Skeletal muscle satellite cell (primary cell): ENCODE measurements at regions not wholly inside any gene's neighbourhood (a gene's known extent, or its start where the extent isn't known, plus 50 kb on each side); places are given as distances from the start of the nearest gene placed in this dataset.
A peak's percentile ranks its signal among the peaks of the same experiment; 100 is the strongest.

ENCODE experiments used
- H3K27me3 ChIP-seq: 2 replicates; pipeline ENCODE4 v1.7.0; 2013; ENCODE audit warnings: low read length; ENCODE audit not compliant: control insufficient read depth, insufficient read depth
- H3K36me3 ChIP-seq: 2 replicates; pipeline ENCODE4 v1.7.0; 2013; ENCODE audit warnings: mild to moderate bottlenecking, control low read depth, low read length; ENCODE audit not compliant: insufficient read depth
- H3K4me1 ChIP-seq: 2 replicates; pipeline ENCODE4 v1.7.0; 2013; ENCODE audit warnings: low read length; ENCODE audit not compliant: control insufficient read depth, insufficient read depth
- H3K4me2 ChIP-seq: 2 replicates; pipeline ENCODE4 v1.7.0; 2013; ENCODE audit warnings: mild to moderate bottlenecking, low read length
- H3K4me3 ChIP-seq: 2 replicates; pipeline ENCODE4 v1.7.0; 2013; ENCODE audit warnings: low read length
- H3K9ac ChIP-seq: 2 replicates; pipeline ENCODE4 v1.7.0; 2013; ENCODE audit warnings: mild to moderate bottlenecking, low read depth, low read length, moderate library complexity
- H3K9me3 ChIP-seq: replicated peaks from 2 replicates; pipeline ENCODE4 v1.7.0; 2013; ENCODE audit warnings: mild to moderate bottlenecking, control low read depth, low read length

DNA sequence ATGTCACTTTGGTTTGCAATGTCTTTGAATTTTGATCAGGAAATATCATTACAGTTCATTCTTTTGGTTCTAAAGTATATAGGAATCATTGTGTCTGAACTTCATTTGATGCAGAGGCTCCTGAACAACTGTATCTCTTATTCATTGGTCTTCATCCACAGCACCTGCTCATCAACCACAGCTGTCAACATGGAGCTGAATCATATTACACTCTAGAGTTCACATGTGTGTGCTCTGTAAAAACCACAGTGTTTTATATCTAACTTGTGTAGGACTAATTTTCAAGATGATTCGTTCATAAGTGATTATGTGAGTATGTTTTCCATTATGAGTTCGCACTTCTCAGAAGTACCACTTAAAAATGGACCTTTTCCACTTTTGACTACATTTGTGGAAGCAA lies 643.3 kb upstream of the FAM241A start:
- Histone ChIP-seq H3K9ac (no peak overlapping the region), H3K9me3 (no peaks in the 10 kb centered on the region), H3K4me3 (no peak overlapping the region), H3K4me2 (no peak overlapping the region), H3K27me3 (no peaks in the 10 kb centered on the region), H3K4me1 (peaks cover 10% of the 10 kb centered on the region), H3K36me3 (no peaks in the 10 kb centered on the region)

- H3K9me3 ChIP-seq = no peaks in the 10 kb centered on the region
- no peak overlapping the region for H3K4me3 ChIP-seq
- H3K36me3 ChIP-seq = no peaks in the 10 kb centered on the region
- peaks cover 17% of the 10 kb centered on the region for H3K4me1 ChIP-seq
- H3K4me2 ChIP-seq = no peak overlapping the region
- H3K9ac ChIP-seq = no peak overlapping the region
- no peaks in the 10 kb centered on the region for H3K27me3 ChIP-seq
Measured at GRCh38 chr4:111502626-111503025, 642.6 kb upstream of the FAM241A start.

DNA sequence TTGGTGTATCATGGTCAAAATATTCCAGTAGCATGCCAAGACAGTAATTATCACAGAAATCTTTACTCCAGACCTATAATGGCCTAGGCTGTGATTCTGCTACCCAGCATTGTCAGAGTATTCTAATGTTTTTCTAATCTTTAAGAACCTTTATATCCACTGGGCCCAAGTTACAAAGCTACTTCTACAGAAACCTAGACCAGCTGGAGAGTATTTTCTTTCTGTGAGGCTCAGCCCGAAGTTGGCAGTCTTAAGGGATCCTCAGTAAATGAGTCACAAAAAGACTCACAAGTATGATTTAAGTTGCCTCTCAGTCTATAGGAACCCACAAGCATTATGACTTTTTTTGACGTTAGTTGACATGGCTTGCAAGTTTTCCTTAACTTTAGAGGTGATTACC lies 638.5 kb upstream of the FAM241A start:
- Histone ChIP-seq H3K9ac (no peak overlapping the region), H3K4me3 (no peak overlapping the region)

GRCh38 chr4:111510535-111510934 lies 634.7 kb upstream of the FAM241A start:
- Histone ChIP-seq H3K27me3 (no peaks in the 10 kb centered on the region), H3K36me3 (no peaks in the 10 kb centered on the region), H3K4me2 (no peak overlapping the region), H3K4me3 (no peak overlapping the region), H3K9ac (no peak overlapping the region), H3K4me1 (peaks cover 42% of the 10 kb centered on the region), H3K9me3 (no peaks in the 10 kb centered on the region)

More for the DNA sequence above, 638.5 kb upstream of the FAM241A start:
- no peaks in the 10 kb centered on the region for H3K9me3 ChIP-seq
- H3K27me3 ChIP-seq = no peaks in the 10 kb centered on the region
- H3K4me2 ChIP-seq = peak overlapping the region; percentile 15
- H3K36me3 ChIP-seq = no peaks in the 10 kb centered on the region
- peaks cover 28% of the 10 kb centered on the region for H3K4me1 ChIP-seq

DNA sequence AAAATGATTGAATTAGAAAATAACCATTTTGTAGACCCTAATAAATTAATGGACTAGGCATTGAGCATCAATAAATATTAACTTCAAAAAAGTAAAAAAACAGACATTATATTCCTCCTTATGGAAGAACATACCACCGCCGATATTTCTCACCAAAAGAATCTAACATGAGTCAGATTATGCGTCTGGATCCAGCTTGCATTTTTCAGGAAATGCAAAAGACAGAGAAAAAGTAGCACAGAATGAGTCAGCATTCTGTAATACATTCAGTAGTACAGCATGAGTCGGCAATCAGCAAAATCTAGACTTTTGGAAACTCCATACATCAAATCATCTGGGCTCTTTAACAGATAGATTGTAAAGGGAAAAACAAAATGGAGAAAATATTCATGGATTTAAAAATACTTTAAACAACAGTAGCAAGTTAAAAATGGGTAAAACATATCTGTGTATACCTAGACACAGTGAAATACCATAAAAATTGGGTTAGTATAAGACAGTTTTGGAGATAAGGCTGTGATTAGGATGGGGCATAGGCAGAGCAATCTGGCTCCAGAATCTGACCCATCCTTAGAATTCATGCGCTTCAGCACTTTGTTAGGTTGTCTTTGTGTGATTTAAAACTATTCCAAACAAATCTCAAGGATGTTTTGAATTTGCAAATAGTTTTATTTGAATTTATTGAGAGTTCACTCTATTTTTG lies 633.0 kb upstream of the FAM241A start:
- H3K27me3 ChIP-seq = no peaks in the 10 kb centered on the region
- no peak overlapping the region for H3K4me3 ChIP-seq
- peaks cover 29% of the 10 kb centered on the region for H3K4me1 ChIP-seq
- no peaks in the 10 kb centered on the region for H3K9me3 ChIP-seq
- no peaks in the 10 kb centered on the region for H3K36me3 ChIP-seq
- H3K9ac ChIP-seq = peak overlapping the region; percentile 30
- H3K4me2 ChIP-seq = peak overlapping the region; percentile 33

DNA sequence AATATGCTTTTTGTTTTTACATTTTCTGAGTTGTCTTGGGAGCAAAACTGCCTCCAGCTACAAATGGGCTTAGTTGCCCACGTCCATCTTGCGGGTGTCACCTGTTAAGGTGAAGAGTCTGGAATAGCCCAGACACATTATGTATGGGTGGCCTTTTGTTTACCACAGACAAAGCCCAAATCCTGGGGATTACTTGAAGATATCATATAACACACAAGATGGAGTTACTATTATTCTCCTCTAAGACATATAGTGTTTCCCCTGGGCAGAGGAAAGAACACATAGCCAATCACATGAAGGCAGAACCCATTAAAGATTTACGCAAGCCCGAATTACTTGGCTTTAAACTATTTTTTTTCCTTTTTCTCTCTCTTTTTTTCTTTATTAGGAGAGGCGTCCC lies 625.6 kb upstream of the FAM241A start:
- H3K27me3 ChIP-seq = no peaks in the 10 kb centered on the region

GRCh38 chr4:111530446-111530845 lies 614.8 kb upstream of the FAM241A start:
- Histone ChIP-seq H3K9ac (no peak overlapping the region), H3K4me3 (no peak overlapping the region), H3K27me3 (no peaks in the 10 kb centered on the region), H3K36me3 (no peaks in the 10 kb centered on the region), H3K4me1 (no peaks in the 10 kb centered on the region), H3K4me2 (no peak overlapping the region), H3K9me3 (no peaks in the 10 kb centered on the region)

More for the DNA sequence above, 625.6 kb upstream of the FAM241A start:
- no peak overlapping the region for H3K4me3 ChIP-seq
- H3K4me2 ChIP-seq = no peak overlapping the region
- H3K4me1 ChIP-seq = peaks cover 6% of the 10 kb centered on the region
- no peaks in the 10 kb centered on the region for H3K9me3 ChIP-seq
- no peak overlapping the region for H3K9ac ChIP-seq
- H3K36me3 ChIP-seq = no peaks in the 10 kb centered on the region

DNA sequence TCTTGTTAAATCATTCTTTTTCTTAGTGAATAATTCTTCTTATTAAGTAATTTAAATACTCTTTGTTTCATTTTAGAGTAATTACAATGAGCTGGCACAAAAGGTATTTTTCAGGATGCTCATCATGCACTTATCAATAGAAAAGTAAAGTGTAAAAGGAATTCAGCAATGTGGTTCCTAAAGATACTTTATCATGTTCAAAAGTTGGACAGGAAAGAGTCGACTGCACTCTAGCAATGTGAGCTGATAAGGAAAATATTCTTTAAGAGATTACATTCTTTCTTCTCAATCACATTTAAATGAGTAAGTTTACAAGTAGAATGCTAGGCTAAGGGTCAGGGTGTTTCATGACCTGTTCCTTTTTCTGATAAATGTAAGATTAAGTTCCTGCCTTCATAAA lies 609.5 kb upstream of the FAM241A start:
- Histone ChIP-seq H3K9me3 (no peaks in the 10 kb centered on the region), H3K36me3 (no peaks in the 10 kb centered on the region)

DNA sequence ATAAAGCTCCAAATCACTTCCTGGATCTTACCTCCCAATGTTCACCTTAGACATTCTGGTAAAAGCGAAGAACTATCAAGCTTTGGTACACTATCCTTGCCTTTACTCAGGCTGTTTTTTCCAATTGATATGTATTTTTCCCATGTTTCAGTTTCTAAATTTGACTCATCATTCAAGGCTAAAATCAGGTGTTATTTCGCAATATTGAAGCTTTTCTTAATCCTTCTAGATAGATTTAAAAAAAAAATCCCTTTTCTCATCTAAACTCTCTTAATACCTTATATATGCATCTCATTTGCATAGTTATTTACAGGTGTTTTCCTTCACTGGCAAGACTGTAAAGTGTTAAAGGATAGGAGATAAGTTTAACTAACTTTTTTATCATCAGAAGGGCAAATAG lies 608.1 kb upstream of the FAM241A start:
- Histone ChIP-seq H3K4me3 (no peak overlapping the region), H3K4me2 (no peak overlapping the region), H3K36me3 (no peaks in the 10 kb centered on the region), H3K4me1 (peaks cover 4% of the 10 kb centered on the region), H3K27me3 (no peaks in the 10 kb centered on the region), H3K9ac (no peak overlapping the region), H3K9me3 (no peaks in the 10 kb centered on the region)

More for the DNA sequence above, 609.5 kb upstream of the FAM241A start:
- H3K27me3 ChIP-seq = no peaks in the 10 kb centered on the region
- H3K9ac ChIP-seq = no peak overlapping the region
- H3K4me2 ChIP-seq = no peak overlapping the region
- H3K4me3 ChIP-seq = no peak overlapping the region
- H3K4me1 ChIP-seq = peaks cover 4% of the 10 kb centered on the region

- Histone ChIP-seq H3K4me2 (peak overlapping the region; percentile 30), H3K4me3 (no peak overlapping the region), H3K36me3 (no peaks in the 10 kb centered on the region), H3K9ac (no peak overlapping the region), H3K27me3 (no peaks in the 10 kb centered on the region), H3K4me1 (peaks cover 4% of the 10 kb centered on the region), H3K9me3 (no peaks in the 10 kb centered on the region)
Measured at GRCh38 chr4:111537871-111538270, 607.4 kb upstream of the FAM241A start.

DNA sequence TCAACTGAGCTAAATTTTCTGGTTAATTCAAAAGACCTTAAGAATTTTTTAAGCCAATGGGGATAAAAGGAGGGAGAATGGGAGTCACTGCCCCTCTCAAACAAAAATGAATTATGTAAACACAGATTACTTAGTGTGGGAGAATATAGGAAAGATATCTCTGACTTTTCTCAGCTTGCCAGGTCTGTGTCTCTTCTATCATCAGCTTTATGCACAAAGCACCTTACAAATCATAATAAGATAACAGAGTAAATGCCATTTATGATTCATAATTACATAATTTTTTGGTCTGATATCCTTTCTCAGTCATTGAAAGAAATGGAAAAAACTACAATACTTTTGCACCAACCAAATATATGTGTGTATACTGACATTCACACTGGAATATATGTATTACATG lies 604.6 kb upstream of the FAM241A start:
- Histone ChIP-seq H3K36me3 (no peaks in the 10 kb centered on the region), H3K4me1 (peaks cover 4% of the 10 kb centered on the region), H3K27me3 (no peaks in the 10 kb centered on the region), H3K4me2 (no peak overlapping the region), H3K9me3 (no peaks in the 10 kb centered on the region), H3K4me3 (no peak overlapping the region), H3K9ac (no peak overlapping the region)

GRCh38 chr4:111542056-111542455 lies 603.2 kb upstream of the FAM241A start:
- Histone ChIP-seq H3K27me3 (no peaks in the 10 kb centered on the region), H3K36me3 (no peaks in the 10 kb centered on the region), H3K4me1 (peaks cover 4% of the 10 kb centered on the region), H3K9ac (no peak overlapping the region), H3K4me2 (no peak overlapping the region), H3K4me3 (no peak overlapping the region), H3K9me3 (no peaks in the 10 kb centered on the region)
